ENCODE measurements at regions not wholly inside any gene's neighbourhood (a gene's known extent, or its start where the extent isn't known, plus 50 kb on each side); places are given as distances from the start of the nearest gene placed in this dataset.
"Not testable (repeated sequence)": the region's sequence is repeated elsewhere in the genome, so short reads cannot be mapped to it uniquely, and the experiment has no call there.

- Histone ChIP-seq H3K4me3 (replicated peaks; ENCODE audit: insufficient read depth, low read length) (no peak overlapping the region), H3K27me3 (ENCODE audit: insufficient read depth, poor library complexity, severe bottlenecking) (no peaks in the 10 kb centered on the region), H3K27ac (replicated peaks) (no peak overlapping the region)
- DNase-seq (ENCODE audit: low read depth in 1 of 2, low spot score in 1 of 2), result peak; percentile 13 to 57
- TF ChIP-seq CTCF (IDR thresholded peaks at IDR 0.05; ENCODE audit: insufficient read depth, low read length) (peak; percentile 40), POLR2AphosphoS5 (IDR thresholded peaks at IDR 0.05; ENCODE audit: low read depth) (no peak)
Observed at GRCh38 chr14:105944632-105945610, 418.5 kb downstream of the TMEM121 start.

GRCh38 chr14:105945896-105946295, 419.5 kb downstream of the TMEM121 start:
- Histone ChIP-seq H3K27me3 (ENCODE audit: insufficient read depth, poor library complexity, severe bottlenecking) (no peaks in the 10 kb centered on the region), H3K4me3 (replicated peaks; ENCODE audit: insufficient read depth, low read length) (no peak overlapping the region), H3K27ac (replicated peaks) (no peak overlapping the region)
- TF ChIP-seq REST (IDR thresholded peaks at IDR 0.05; ENCODE audit: insufficient replicate concordance, low read depth), result no peak
- TF ChIP-seq CTCF (IDR thresholded peaks at IDR 0.05; ENCODE audit: insufficient read depth, low read length), result no peak
- TF ChIP-seq SPI1 (IDR thresholded peaks at IDR 0.05; ENCODE audit: borderline replicate concordance, low read depth), result no peak
- TF ChIP-seq POLR2AphosphoS5 (IDR thresholded peaks at IDR 0.05; ENCODE audit: low read depth), result no peak
- TF ChIP-seq GABPA (IDR thresholded peaks at IDR 0.05; ENCODE audit: low read depth), result no peak
- peak in 1 of 2 experiments; percentile 39 for DNase-seq (ENCODE audit: low read depth in 1 of 2, low spot score in 1 of 2)

GRCh38 chr14:105947599-105947998, 421.2 kb downstream of the TMEM121 start:
- no peak for TF ChIP-seq POLR2AphosphoS5 (IDR thresholded peaks at IDR 0.05; ENCODE audit: low read depth)
- no peak for TF ChIP-seq SPI1 (IDR thresholded peaks at IDR 0.05; ENCODE audit: borderline replicate concordance, low read depth)

GRCh38 chr14:105948955-105949354, 422.6 kb downstream of the TMEM121 start:
- not testable (repeated sequence) for H3K4me3 ChIP-seq (replicated peaks; ENCODE audit: insufficient read depth, low read length); H3K27me3 ChIP-seq (ENCODE audit: insufficient read depth, poor library complexity, severe bottlenecking); H3K27ac ChIP-seq (replicated peaks)
- DNase-seq (ENCODE audit: low read depth in 1 of 2, low spot score in 1 of 2), result peak in 1 of 2 experiments; percentile 60

More at GRCh38 chr14:105947599-105947998, 421.2 kb downstream of the TMEM121 start:
- no peak for DNase-seq (ENCODE audit: low read depth in 1 of 2, low spot score in 1 of 2)
- Histone ChIP-seq H3K4me3 (replicated peaks; ENCODE audit: insufficient read depth, low read length) (no peak overlapping the region), H3K27me3 (ENCODE audit: insufficient read depth, poor library complexity, severe bottlenecking) (no peaks in the 10 kb centered on the region), H3K27ac (replicated peaks) (no peak overlapping the region)

- H3K27ac ChIP-seq (replicated peaks); H3K4me3 ChIP-seq (replicated peaks; ENCODE audit: insufficient read depth, low read length); DNase-seq (ENCODE audit: low read depth in 1 of 2, low spot score in 1 of 2); H3K27me3 ChIP-seq (ENCODE audit: insufficient read depth, poor library complexity, severe bottlenecking): not testable (repeated sequence)
Observed at GRCh38 chr14:105950364-105950892, 424.0 kb downstream of the TMEM121 start.

GRCh38 chr14:105951399-105951798, 425.0 kb downstream of the TMEM121 start:
- no peak for TF ChIP-seq GABPA (IDR thresholded peaks at IDR 0.05; ENCODE audit: low read depth)
- no peak for DNase-seq (ENCODE audit: low read depth in 1 of 2, low spot score in 1 of 2)
- Histone ChIP-seq H3K27ac (replicated peaks) (no peak overlapping the region), H3K27me3 (ENCODE audit: insufficient read depth, poor library complexity, severe bottlenecking) (no peaks in the 10 kb centered on the region), H3K4me3 (replicated peaks; ENCODE audit: insufficient read depth, low read length) (no peak overlapping the region)
